ENCODE measurements at regions not wholly inside any gene's neighbourhood (a gene's known extent, or its start where the extent isn't known, plus 50 kb on each side); places are given as distances from the start of the nearest gene placed in this dataset.

- Histone ChIP-seq H3K36me3 (ENCODE audit: insufficient read depth, low read length) (no peaks in the 10 kb centered on the region), H3K79me2 (replicated peaks; ENCODE audit: insufficient read depth, low read length) (no peaks in the 10 kb centered on the region), H3K4me2 (ENCODE audit: low read length) (no peak overlapping the region), H2AFZ (ENCODE audit: low read depth, low read length) (no peak overlapping the region), H3F3A (ENCODE audit: insufficient read depth, low read length, poor library complexity, severe bottlenecking) (no peaks in the 10 kb centered on the region), H3K27me3 (ENCODE audit: insufficient read depth, low read depth, low read length) (no peaks in the 10 kb centered on the region), H3K9me2 (ENCODE audit: insufficient read depth, low read length) (no peaks in the 10 kb centered on the region), H3K9ac (ENCODE audit: low read length) (no peak overlapping the region), H3K27ac (ENCODE audit: low read length) (no peak overlapping the region), H4K20me1 (ENCODE audit: insufficient read depth) (no peaks in the 10 kb centered on the region), H3K4me3 (ENCODE audit: low read length) (no peak overlapping the region), H3K9me3 (ENCODE audit: low read length) (no peaks in the 10 kb centered on the region)
- TF ChIP-seq REST (IDR thresholded peaks at IDR 0.05; ENCODE audit: borderline replicate concordance) (no peak), SMC3 (conservative IDR thresholded peaks at IDR 0.05; ENCODE audit: poor library complexity) (no peak), MXI1 (conservative IDR thresholded peaks at IDR 0.05; ENCODE audit: poor library complexity, severe bottlenecking) (no peak), EZH2 (IDR thresholded peaks at IDR 0.05; ENCODE audit: borderline replicate concordance, insufficient read depth, low read length, poor library complexity, severe bottlenecking) (no peak), EP300 (conservative IDR thresholded peaks at IDR 0.05; ENCODE audit: poor library complexity, severe bottlenecking) (no peak), RAD21 (conservative IDR thresholded peaks at IDR 0.05) (no peak), CTCF (IDR thresholded peaks at IDR 0.05; ENCODE audit: poor library complexity, severe bottlenecking) (no peak), POLR2AphosphoS5 (IDR thresholded peaks at IDR 0.05) (no peak)
Observed at GRCh38 chr9:13023498-13023897, 248.7 kb downstream of the LURAP1L start.

GRCh38 chr9:13026956-13027355 is 252.1 kb downstream of the LURAP1L start:
- Histone ChIP-seq H3K27me3 (ENCODE audit: insufficient read depth, low read depth, low read length) (no peaks in the 10 kb centered on the region), H3K79me2 (replicated peaks; ENCODE audit: insufficient read depth, low read length) (no peaks in the 10 kb centered on the region), H3K4me3 (ENCODE audit: low read length) (no peak overlapping the region), H3K9me3 (ENCODE audit: low read length) (no peaks in the 10 kb centered on the region), H2AFZ (ENCODE audit: low read depth, low read length) (no peak overlapping the region), H3K9me2 (ENCODE audit: insufficient read depth, low read length) (no peaks in the 10 kb centered on the region), H4K20me1 (ENCODE audit: insufficient read depth) (no peaks in the 10 kb centered on the region), H3F3A (ENCODE audit: insufficient read depth, low read length, poor library complexity, severe bottlenecking) (no peaks in the 10 kb centered on the region), H3K9ac (ENCODE audit: low read length) (no peak overlapping the region), H3K4me2 (ENCODE audit: low read length) (no peak overlapping the region), H3K36me3 (ENCODE audit: insufficient read depth, low read length) (no peaks in the 10 kb centered on the region), H3K27ac (ENCODE audit: low read length) (no peak overlapping the region)
- TF ChIP-seq MXI1 (conservative IDR thresholded peaks at IDR 0.05; ENCODE audit: poor library complexity, severe bottlenecking) = no peak
- no peak for TF ChIP-seq TAF1 (IDR thresholded peaks at IDR 0.05; ENCODE audit: low read depth)
- no peak for TF ChIP-seq EP300 (conservative IDR thresholded peaks at IDR 0.05; ENCODE audit: poor library complexity, severe bottlenecking)
- no peak for TF ChIP-seq SMC3 (conservative IDR thresholded peaks at IDR 0.05; ENCODE audit: poor library complexity)
- TF ChIP-seq REST (IDR thresholded peaks at IDR 0.05; ENCODE audit: borderline replicate concordance) = no peak

Measured in neural cell (in vitro differentiated cells).